Keratinocyte (primary cell): ENCODE measurements at regions not wholly inside any gene's neighbourhood (a gene's known extent, or its start where the extent isn't known, plus 50 kb on each side); places are given as distances from the start of the nearest gene placed in this dataset.

Experiments used
- DNase-seq: peaks from one replicate; pipeline ENCODE4 v3.0.0-alpha.2; 2011; ENCODE audit warnings: low read depth, missing footprints, low spot score
- FAIRE-seq: peaks from 2 replicates; lab custom pipeline; 2011; peaks lifted over from hg19 to GRCh38; lab: Jason Lieb, UNC
- H2AFZ ChIP-seq: 2 replicates; pipeline ENCODE4 v1.6.0; 2012; ENCODE audit warnings: low read length, control low read depth, inconsistent platforms; ENCODE audit not compliant: control insufficient read depth
- H3K27ac ChIP-seq: 2 replicates; pipeline ENCODE4 v1.5.1; 2011; ENCODE audit warnings: low read length; ENCODE audit not compliant: control insufficient read depth, insufficient read depth
- H3K27me3 ChIP-seq: 3 replicates; pipeline ENCODE4 v1.6.0; 2011; ENCODE audit warnings: low read length; ENCODE audit not compliant: control insufficient read depth, insufficient read depth; ENCODE audit errors: extremely low read depth
- H3K36me3 ChIP-seq, 2 experiments: 2 replicates in 1 of 2; 3 replicates in 1 of 2; pipeline ENCODE4 v1.5.1; 2011; ENCODE audit warnings: low read length in 2 of 2, mild to moderate bottlenecking in 1 of 2; ENCODE audit not compliant: control insufficient read depth in 2 of 2, insufficient read depth in 2 of 2; ENCODE audit errors: extremely low read depth in 1 of 2
- H3K4me1 ChIP-seq: 3 replicates; pipeline ENCODE4 v1.5.1; 2011; ENCODE audit warnings: low read length; ENCODE audit not compliant: control insufficient read depth, insufficient read depth; ENCODE audit errors: extremely low read depth
- H3K4me2 ChIP-seq: 3 replicates; pipeline ENCODE4 v1.6.0; 2011; ENCODE audit warnings: low read depth, low read length; ENCODE audit not compliant: control insufficient read depth, insufficient read depth; ENCODE audit errors: extremely low read depth
- H3K4me3 ChIP-seq, 3 experiments: fragments of 200-600 bp in 1 of 3; sonication (generic) in 1 of 3; 2 replicates in 2 of 3; 3 replicates in 1 of 3; pipeline ENCODE4 v1.5.1; 2011 to 2016; ENCODE audit warnings: low read length in 3 of 3, mild to moderate bottlenecking in 3 of 3, control low read depth in 2 of 3, inconsistent platforms in 1 of 3, low read depth in 1 of 3, mixed read lengths in 1 of 3, mixed run types in 1 of 3, moderate library complexity in 1 of 3; ENCODE audit not compliant: control insufficient read depth in 2 of 3, insufficient read depth in 2 of 3; ENCODE audit errors: extremely low read depth in 1 of 3
- H3K79me2 ChIP-seq: 2 replicates; pipeline ENCODE4 v1.6.0; 2012; ENCODE audit warnings: low read length; ENCODE audit not compliant: control insufficient read depth, insufficient read depth
- H3K9ac ChIP-seq: 3 replicates; pipeline ENCODE4 v1.6.0; 2011; ENCODE audit warnings: low read length; ENCODE audit not compliant: control insufficient read depth, insufficient read depth; ENCODE audit errors: extremely low read depth
- H3K9me1 ChIP-seq: 3 replicates; pipeline ENCODE4 v1.6.0; 2011; ENCODE audit warnings: low read length; ENCODE audit not compliant: control insufficient read depth, insufficient read depth; ENCODE audit errors: extremely low read depth
- H3K9me3 ChIP-seq: 2 replicates; pipeline ENCODE4 v1.5.1; 2012; ENCODE audit warnings: low read depth, low read length; ENCODE audit not compliant: control insufficient read depth
- H4K20me1 ChIP-seq: 3 replicates; pipeline ENCODE4 v1.6.0; 2011; ENCODE audit warnings: low read length; ENCODE audit not compliant: control insufficient read depth, insufficient read depth; ENCODE audit errors: extremely low read depth
- EZH2 ChIP-seq: IDR thresholded peaks from one replicate; pipeline ENCODE4 v1.6.1; 2012; ENCODE audit warnings: inconsistent platforms, mild to moderate bottlenecking, low read length, moderate library complexity
- dilution Hi-C: fragments of 300-500 bp; cut with MboI; formaldehyde crosslinking; loops from one replicate; pipeline ENCODE4 v1.7.0; 2020; ENCODE audit warnings: low sequenced_read_pairs; ENCODE audit not compliant: extremely low pct_ligation_motif_present
- TF ChIP-seq, protein P1 (sequence below), 3 experiments: IDR thresholded peaks in 1 of 3; conservative IDR thresholded peaks in 1 of 3; optimal IDR thresholded peaks in 1 of 3; 2 replicates in 2 of 3; 3 replicates in 1 of 3; pipeline versions ENCODE3 to v1.5.1; 2011; ENCODE audit warnings: low read length in 3 of 3, mild to moderate bottlenecking in 3 of 3, moderate library complexity in 2 of 3, control low read depth in 1 of 3, inconsistent platforms in 1 of 3; ENCODE audit not compliant: insufficient read depth in 2 of 3; ENCODE audit errors: extremely low read depth in 1 of 3

DNA sequence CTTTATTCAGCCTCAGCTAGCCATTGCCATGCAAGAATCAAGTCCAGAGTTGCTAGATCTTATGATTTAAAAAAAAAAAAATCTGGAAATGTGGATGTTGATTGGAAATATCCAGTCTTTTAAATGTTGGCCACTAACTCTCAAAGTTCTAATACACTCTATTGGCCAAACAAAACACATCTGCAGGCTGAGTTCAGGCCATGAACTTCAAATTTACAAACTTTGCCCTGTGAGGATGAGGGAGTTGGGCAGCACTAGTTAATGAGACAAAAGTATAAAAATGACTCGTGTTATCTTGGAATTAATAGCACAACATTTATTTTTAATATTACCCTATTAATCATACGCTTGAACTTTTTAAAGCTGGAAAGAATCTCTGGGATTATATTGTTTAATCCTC is 432.3 kb downstream of the PLPP3 start:
- no peak overlapping the region for H2AFZ ChIP-seq
- H3K9me1 ChIP-seq: no peaks in the 10 kb centered on the region
- TF ChIP-seq, protein P1, sequence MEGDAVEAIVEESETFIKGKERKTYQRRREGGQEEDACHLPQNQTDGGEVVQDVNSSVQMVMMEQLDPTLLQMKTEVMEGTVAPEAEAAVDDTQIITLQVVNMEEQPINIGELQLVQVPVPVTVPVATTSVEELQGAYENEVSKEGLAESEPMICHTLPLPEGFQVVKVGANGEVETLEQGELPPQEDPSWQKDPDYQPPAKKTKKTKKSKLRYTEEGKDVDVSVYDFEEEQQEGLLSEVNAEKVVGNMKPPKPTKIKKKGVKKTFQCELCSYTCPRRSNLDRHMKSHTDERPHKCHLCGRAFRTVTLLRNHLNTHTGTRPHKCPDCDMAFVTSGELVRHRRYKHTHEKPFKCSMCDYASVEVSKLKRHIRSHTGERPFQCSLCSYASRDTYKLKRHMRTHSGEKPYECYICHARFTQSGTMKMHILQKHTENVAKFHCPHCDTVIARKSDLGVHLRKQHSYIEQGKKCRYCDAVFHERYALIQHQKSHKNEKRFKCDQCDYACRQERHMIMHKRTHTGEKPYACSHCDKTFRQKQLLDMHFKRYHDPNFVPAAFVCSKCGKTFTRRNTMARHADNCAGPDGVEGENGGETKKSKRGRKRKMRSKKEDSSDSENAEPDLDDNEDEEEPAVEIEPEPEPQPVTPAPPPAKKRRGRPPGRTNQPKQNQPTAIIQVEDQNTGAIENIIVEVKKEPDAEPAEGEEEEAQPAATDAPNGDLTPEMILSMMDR (optimal IDR thresholded peaks at IDR 0.05 in 1 of 3, IDR thresholded peaks at IDR 0.05 in 1 of 3, conservative IDR thresholded peaks at IDR 0.05 in 1 of 3; ENCODE audit: extremely low read depth in 1 of 3, insufficient read depth in 2 of 3, low read length in 3 of 3): no peak
- TF ChIP-seq EZH2: no peak
- DNase-seq: no peak
- H4K20me1 ChIP-seq: no peaks in the 10 kb centered on the region
- H3K4me1 ChIP-seq: no peaks in the 10 kb centered on the region
- dilution Hi-C loops: no loop called here
- no peak overlapping the region for H3K27ac ChIP-seq
- H3K9ac ChIP-seq: no peak overlapping the region
- FAIRE-seq: no peak
- no peaks in the 10 kb centered on the region for H3K27me3 ChIP-seq
- no peaks in the 10 kb centered on the region for H3K9me3 ChIP-seq
- no peak overlapping the region for H3K4me2 ChIP-seq
- no peak overlapping the region for H3K4me3 ChIP-seq
- H3K79me2 ChIP-seq: no peaks in the 10 kb centered on the region
- H3K36me3 ChIP-seq: no peaks in the 10 kb centered on the region

DNA sequence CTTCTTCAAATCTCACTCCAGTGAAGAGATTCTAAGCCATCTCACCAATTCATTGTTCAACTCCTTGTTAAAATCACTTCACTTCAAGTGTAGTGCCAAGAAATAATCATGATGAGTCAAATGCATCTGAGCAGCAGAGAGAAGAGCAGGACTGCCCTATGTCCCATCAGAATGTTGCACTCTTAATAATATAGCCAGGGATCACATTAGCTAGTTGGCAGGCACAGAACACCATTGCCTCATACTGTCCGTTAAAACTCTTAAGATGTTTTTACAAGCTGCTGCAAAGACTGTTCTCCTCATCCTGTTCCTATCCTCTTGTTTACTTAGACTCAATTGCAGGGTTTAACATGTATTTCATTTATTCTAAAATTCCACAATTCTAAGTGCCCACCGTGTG is 432.9 kb downstream of the PLPP3 start:
- dilution Hi-C loops: no loop called here
- no peak for DNase-seq

More for the DNA sequence above, 432.9 kb downstream of the PLPP3 start:
- no peak overlapping the region for H3K4me2 ChIP-seq
- no peak overlapping the region for H3K27ac ChIP-seq
- H3K4me3 ChIP-seq: no peak overlapping the region
- no peaks in the 10 kb centered on the region for H3K9me1 ChIP-seq
- H3K36me3 ChIP-seq: no peaks in the 10 kb centered on the region
- H3K27me3 ChIP-seq: no peaks in the 10 kb centered on the region
- no peaks in the 10 kb centered on the region for H3K79me2 ChIP-seq
- H4K20me1 ChIP-seq: no peaks in the 10 kb centered on the region
- TF ChIP-seq EZH2: no peak
- TF ChIP-seq, protein P1 (optimal IDR thresholded peaks at IDR 0.05 in 1 of 3, IDR thresholded peaks at IDR 0.05 in 1 of 3, conservative IDR thresholded peaks at IDR 0.05 in 1 of 3; ENCODE audit: extremely low read depth in 1 of 3, insufficient read depth in 2 of 3, low read length in 3 of 3): no peak
- H3K9me3 ChIP-seq: no peaks in the 10 kb centered on the region
- no peak overlapping the region for H2AFZ ChIP-seq
- H3K4me1 ChIP-seq: no peaks in the 10 kb centered on the region
- no peak overlapping the region for H3K9ac ChIP-seq
- no peak for FAIRE-seq
